ENCODE measurements at regions not wholly inside any gene's neighbourhood (a gene's known extent, or its start where the extent isn't known, plus 50 kb on each side); places are given as distances from the start of the nearest gene placed in this dataset.

GRCh38 chr15:70517194-70517590 lies 246.2 kb downstream of the UACA start:
- TF ChIP-seq POLR2A (IDR thresholded peaks at IDR 0.05) = no peak
- no peak for TF ChIP-seq CTCF (IDR thresholded peaks at IDR 0.05)
